OCI-LY3 (cell line): ENCODE measurements at regions not wholly inside any gene's neighbourhood (a gene's known extent, or its start where the extent isn't known, plus 50 kb on each side); places are given as distances from the start of the nearest gene placed in this dataset.
"Not testable (repeated sequence)": the region's sequence is repeated elsewhere in the genome, so short reads cannot be mapped to it uniquely, and the experiment has no call there.

Source experiments
- H2AFZ ChIP-seq: fragments of 200-600, 300-600 bp; shearing (Covaris generic); 2 replicates; pipeline ENCODE4 v1.6.0; 2014; ENCODE audit warnings: antibody characterized with exemption, low read depth, low read length
- H3K27ac ChIP-seq: fragments of 200-600, 300-600 bp; sonication (generic); 2 replicates; pipeline ENCODE4 v1.5.1; 2014; ENCODE audit warnings: mild to moderate bottlenecking, low read length, moderate library complexity, mixed read lengths
- H3K27me3 ChIP-seq: fragments of 200-600, 300-600 bp; sonication (generic); 2 replicates; pipeline ENCODE4 v1.6.1; 2014; ENCODE audit warnings: low read depth, low read length, mixed read lengths
- H3K36me3 ChIP-seq: fragments of 200-600, 300-600 bp; sonication (generic); replicated peaks from 2 replicates; pipeline ENCODE3; 2014; ENCODE audit warnings: low read depth, low read length, mixed read lengths
- H3K4me1 ChIP-seq: fragments of 300-600, 200-600 bp; sonication (generic); 2 replicates; pipeline ENCODE4 v1.6.1; 2014; ENCODE audit warnings: low read length, mixed read lengths
- H3K4me2 ChIP-seq: fragments of 200-600, 300-600 bp; sonication (generic); 2 replicates; pipeline ENCODE4 v1.6.1; 2014; ENCODE audit warnings: low read length, mixed read lengths
- H3K4me3 ChIP-seq: fragments of 300-600, 200-600 bp; sonication (generic); 2 replicates; pipeline ENCODE4 v1.5.1; 2014; ENCODE audit warnings: antibody characterized with exemption, mild to moderate bottlenecking, low read length, moderate library complexity
- H3K79me2 ChIP-seq: fragments of 300-600, 200-600 bp; shearing (Covaris generic); 2 replicates; pipeline ENCODE4 v1.6.1; 2014; ENCODE audit warnings: mild to moderate bottlenecking, low read length, mixed read lengths
- H3K9ac ChIP-seq: fragments of 300-600, 200-600 bp; shearing (Covaris generic); 2 replicates; pipeline ENCODE4 v1.6.0; 2014; ENCODE audit warnings: mild to moderate bottlenecking, low read length, moderate library complexity
- H3K9me3 ChIP-seq: fragments of 200-600, 300-600 bp; shearing (Covaris generic); 2 replicates; pipeline ENCODE4 v1.6.1; 2014; ENCODE audit warnings: low read length, mixed read lengths; ENCODE audit not compliant: insufficient read depth
- H4K20me1 ChIP-seq: fragments of 200-600, 300-600 bp; sonication (generic); 2 replicates; pipeline ENCODE4 v1.6.1; 2016; ENCODE audit warnings: low read length, mixed read lengths; ENCODE audit not compliant: insufficient read depth
- CTCF ChIP-seq: fragments of 200-600, 300-600 bp; sonication (generic); IDR thresholded peaks from 2 replicates; pipeline ENCODE4 v1.5.1; 2014; ENCODE audit warnings: antibody characterized with exemption, low read length, low read depth
- EZH2phosphoT487 ChIP-seq: fragments of 200-600 bp; shearing (Covaris generic); IDR thresholded peaks from 2 replicates; pipeline ENCODE4 v1.6.1; 2018; ENCODE audit warnings: antibody characterized with exemption, mixed run types, low read depth

- Histone ChIP-seq H3K79me2 (no peaks in the 10 kb centered on the region), H3K4me2 (no peak overlapping the region), H3K4me3 (no peak overlapping the region), H3K9me3 (no peaks in the 10 kb centered on the region), H4K20me1 (no peaks in the 10 kb centered on the region), H3K36me3 (no peaks in the 10 kb centered on the region), H2AFZ (no peak overlapping the region), H3K9ac (no peak overlapping the region), H3K27ac (no peak overlapping the region), H3K27me3 (peaks cover 28% of the 10 kb centered on the region), H3K4me1 (no peaks in the 10 kb centered on the region)
- no peak for TF ChIP-seq CTCF
- TF ChIP-seq EZH2phosphoT487, result no peak
Observed at GRCh38 chr7:45269192-45269591, 111.6 kb downstream of the RAMP3 start.

- Histone ChIP-seq H3K4me3 (no peak overlapping the region), H3K4me2 (no peak overlapping the region)
- no peak for TF ChIP-seq CTCF
- no peak for TF ChIP-seq EZH2phosphoT487
Observed at GRCh38 chr7:45278763-45279398, 121.3 kb downstream of the RAMP3 start.

GRCh38 chr7:45289611-45290010, 132.0 kb downstream of the RAMP3 start:
- not testable (repeated sequence) for H3K27me3 ChIP-seq, H2AFZ ChIP-seq, H3K36me3 ChIP-seq, H3K79me2 ChIP-seq, H3K4me3 ChIP-seq, H4K20me1 ChIP-seq, H3K9ac ChIP-seq, H3K4me1 ChIP-seq, H3K27ac ChIP-seq, H3K4me2 ChIP-seq
- H3K9me3 ChIP-seq, result peaks cover 11% of the 10 kb centered on the region

More at GRCh38 chr7:45278763-45279398, 121.3 kb downstream of the RAMP3 start:
- no peak overlapping the region for H2AFZ ChIP-seq
- H3K27me3 ChIP-seq, result no peaks in the 10 kb centered on the region
- H3K9ac ChIP-seq, result no peak overlapping the region
- no peak overlapping the region for H3K27ac ChIP-seq
- no peaks in the 10 kb centered on the region for H3K79me2 ChIP-seq
- H3K36me3 ChIP-seq, result no peaks in the 10 kb centered on the region
- H3K9me3 ChIP-seq, result no peaks in the 10 kb centered on the region
- no peaks in the 10 kb centered on the region for H3K4me1 ChIP-seq
- H4K20me1 ChIP-seq, result no peaks in the 10 kb centered on the region

GRCh38 chr7:45290880-45291279, 133.3 kb downstream of the RAMP3 start:
- no peaks in the 10 kb centered on the region for H3K27me3 ChIP-seq
- no peaks in the 10 kb centered on the region for H3K4me1 ChIP-seq
- no peak overlapping the region for H2AFZ ChIP-seq
- H3K9me3 ChIP-seq, result peaks cover 11% of the 10 kb centered on the region
- no peaks in the 10 kb centered on the region for H3K36me3 ChIP-seq
- no peak overlapping the region for H3K4me2 ChIP-seq
- no peak overlapping the region for H3K4me3 ChIP-seq
- H3K9ac ChIP-seq, result no peak overlapping the region
- no peaks in the 10 kb centered on the region for H4K20me1 ChIP-seq
- TF ChIP-seq CTCF (no peak), EZH2phosphoT487 (no peak)
- no peaks in the 10 kb centered on the region for H3K79me2 ChIP-seq
- no peak overlapping the region for H3K27ac ChIP-seq

- Histone ChIP-seq H3K9me3 (peaks cover 11% of the 10 kb centered on the region), H3K79me2 (no peaks in the 10 kb centered on the region), H3K36me3 (no peaks in the 10 kb centered on the region), H3K27ac (no peak overlapping the region), H4K20me1 (no peaks in the 10 kb centered on the region), H3K4me2 (no peak overlapping the region), H2AFZ (no peak overlapping the region), H3K27me3 (no peaks in the 10 kb centered on the region), H3K9ac (no peak overlapping the region), H3K4me1 (no peaks in the 10 kb centered on the region), H3K4me3 (no peak overlapping the region)
- no peak for TF ChIP-seq EZH2phosphoT487
- TF ChIP-seq CTCF, result no peak
Observed at GRCh38 chr7:45292481-45292880, 134.9 kb downstream of the RAMP3 start.
